ENCODE measurements at regions not wholly inside any gene's neighbourhood (a gene's known extent, or its start where the extent isn't known, plus 50 kb on each side); places are given as distances from the start of the nearest gene placed in this dataset.
"Not testable (repeated sequence)": the region's sequence is repeated elsewhere in the genome, so short reads cannot be mapped to it uniquely, and the experiment has no call there.

GRCh38 chr5:165031371-165031770 lies 1526.0 kb downstream of the MAT2B start:
- no peak overlapping the region for H3K4me3 ChIP-seq (ENCODE audit: low read length in 2 of 2)
- no peaks in the 10 kb centered on the region for H3K36me3 ChIP-seq (ENCODE audit: control insufficient read depth in 2 of 2, insufficient read depth in 2 of 2, low read length in 2 of 2)
- H3K9ac ChIP-seq (ENCODE audit: low read length in 2 of 2), result no peak overlapping the region
- H3K9me3 ChIP-seq (ENCODE audit: control insufficient read depth in 2 of 2, low read length in 2 of 2), result no peaks in the 10 kb centered on the region
- H3K27me3 ChIP-seq (ENCODE audit: control insufficient read depth in 1 of 2, insufficient read depth in 2 of 2, low read length in 2 of 2), result no peaks in the 10 kb centered on the region
- no peaks in the 10 kb centered on the region for H3K4me1 ChIP-seq (ENCODE audit: control insufficient read depth, insufficient read depth, low read length)
- H3K27ac ChIP-seq (ENCODE audit: low read length), result no peak overlapping the region

DNA sequence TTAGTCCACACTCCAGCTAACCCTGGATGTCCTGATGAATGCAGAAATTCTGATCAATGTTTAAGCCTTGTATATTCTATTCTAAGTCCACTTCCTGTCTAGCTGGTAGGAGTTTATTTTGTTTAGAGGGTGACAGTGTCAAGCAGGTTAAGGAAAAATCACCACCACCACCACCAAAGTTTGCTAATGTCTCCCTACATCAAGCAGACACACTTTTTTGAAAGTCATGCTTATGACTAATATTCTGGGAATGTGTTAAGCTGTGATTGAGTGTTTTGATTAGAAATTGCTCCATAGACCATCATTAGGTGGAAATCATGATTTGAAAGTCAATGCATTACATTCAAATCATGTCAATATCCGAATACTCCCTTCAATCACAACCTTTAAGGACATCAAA lies 1530.1 kb downstream of the MAT2B start:
- H3K36me3 ChIP-seq (ENCODE audit: control insufficient read depth in 2 of 2, insufficient read depth in 2 of 2, low read length in 2 of 2), result no peaks in the 10 kb centered on the region
- no peak overlapping the region for H3K4me3 ChIP-seq (ENCODE audit: low read length in 2 of 2)
- no peak overlapping the region for H3K9ac ChIP-seq (ENCODE audit: low read length in 2 of 2)
- no peaks in the 10 kb centered on the region for H3K27me3 ChIP-seq (ENCODE audit: control insufficient read depth in 1 of 2, insufficient read depth in 2 of 2, low read length in 2 of 2)
- H3K4me1 ChIP-seq (ENCODE audit: control insufficient read depth, insufficient read depth, low read length), result no peaks in the 10 kb centered on the region
- peaks cover 0 to 3% of the 10 kb centered on the region in 2 donors for H3K9me3 ChIP-seq (ENCODE audit: control insufficient read depth in 2 of 2, low read length in 2 of 2)
- no peak overlapping the region for H3K27ac ChIP-seq (ENCODE audit: low read length)

- H3K36me3 ChIP-seq (ENCODE audit: control insufficient read depth in 2 of 2, insufficient read depth in 2 of 2, low read length in 2 of 2), result no peaks in the 10 kb centered on the region
- H3K9me3 ChIP-seq (ENCODE audit: control insufficient read depth in 2 of 2, low read length in 2 of 2), result peaks cover 0 to 3% of the 10 kb centered on the region in 2 donors
- H3K4me1 ChIP-seq (ENCODE audit: control insufficient read depth, insufficient read depth, low read length), result no peaks in the 10 kb centered on the region
- no peak overlapping the region for H3K4me3 ChIP-seq (ENCODE audit: low read length in 2 of 2)
- H3K27me3 ChIP-seq (ENCODE audit: control insufficient read depth in 1 of 2, insufficient read depth in 2 of 2, low read length in 2 of 2), result no peaks in the 10 kb centered on the region
- no peak overlapping the region for H3K9ac ChIP-seq (ENCODE audit: low read length in 2 of 2)
- H3K27ac ChIP-seq (ENCODE audit: low read length), result no peak overlapping the region
Observed at GRCh38 chr5:165039748-165040147, 1534.3 kb downstream of the MAT2B start.

GRCh38 chr5:165045941-165046340 lies 1540.5 kb downstream of the MAT2B start:
- H3K4me1 ChIP-seq (ENCODE audit: control insufficient read depth, insufficient read depth, low read length); H3K36me3 ChIP-seq (ENCODE audit: control insufficient read depth in 2 of 2, insufficient read depth in 2 of 2, low read length in 2 of 2); H3K9me3 ChIP-seq (ENCODE audit: control insufficient read depth in 2 of 2, low read length in 2 of 2); H3K27me3 ChIP-seq (ENCODE audit: control insufficient read depth in 1 of 2, insufficient read depth in 2 of 2, low read length in 2 of 2); H3K4me3 ChIP-seq (ENCODE audit: low read length in 2 of 2); H3K9ac ChIP-seq (ENCODE audit: low read length in 2 of 2); H3K27ac ChIP-seq (ENCODE audit: low read length): not testable (repeated sequence)

GRCh38 chr5:165055476-165055875 lies 1550.1 kb downstream of the MAT2B start:
- H3K4me3 ChIP-seq (ENCODE audit: low read length in 2 of 2), result no peak overlapping the region
- no peaks in the 10 kb centered on the region for H3K4me1 ChIP-seq (ENCODE audit: control insufficient read depth, insufficient read depth, low read length)
- H3K36me3 ChIP-seq (ENCODE audit: control insufficient read depth in 2 of 2, insufficient read depth in 2 of 2, low read length in 2 of 2), result no peaks in the 10 kb centered on the region
- no peaks in the 10 kb centered on the region for H3K27me3 ChIP-seq (ENCODE audit: control insufficient read depth in 1 of 2, insufficient read depth in 2 of 2, low read length in 2 of 2)
- H3K27ac ChIP-seq (ENCODE audit: low read length), result no peak overlapping the region
- H3K9me3 ChIP-seq (ENCODE audit: control insufficient read depth in 2 of 2, low read length in 2 of 2), result no peaks in the 10 kb centered on the region
- no peak overlapping the region for H3K9ac ChIP-seq (ENCODE audit: low read length in 2 of 2)

DNA sequence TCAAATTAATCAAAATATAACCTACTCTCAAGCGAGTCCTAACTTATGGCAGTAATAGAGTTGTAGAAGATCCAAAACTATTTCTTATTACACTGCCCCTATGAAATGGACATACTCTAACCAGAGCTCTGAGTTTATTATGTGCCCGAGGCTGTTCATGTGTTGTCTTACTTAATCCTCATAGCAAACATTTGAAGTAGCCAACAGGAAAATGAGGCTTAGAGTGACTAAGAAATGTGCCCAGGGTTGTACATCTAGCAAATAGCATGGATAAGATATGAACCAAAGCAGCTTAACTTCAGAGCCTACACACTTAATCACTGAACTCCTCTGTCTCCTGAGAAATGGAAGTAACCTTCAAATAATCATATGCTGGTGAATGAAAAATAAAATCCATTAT lies 1551.7 kb downstream of the MAT2B start:
- Histone ChIP-seq H3K4me3 (ENCODE audit: low read length in 2 of 2) (no peak overlapping the region), H3K9me3 (ENCODE audit: control insufficient read depth in 2 of 2, low read length in 2 of 2) (no peaks in the 10 kb centered on the region), H3K9ac (ENCODE audit: low read length in 2 of 2) (no peak overlapping the region), H3K36me3 (ENCODE audit: control insufficient read depth in 2 of 2, insufficient read depth in 2 of 2, low read length in 2 of 2) (no peaks in the 10 kb centered on the region), H3K27ac (ENCODE audit: low read length) (no peak overlapping the region), H3K4me1 (ENCODE audit: control insufficient read depth, insufficient read depth, low read length) (no peaks in the 10 kb centered on the region), H3K27me3 (ENCODE audit: control insufficient read depth in 1 of 2, insufficient read depth in 2 of 2, low read length in 2 of 2) (no peaks in the 10 kb centered on the region)

- H3K9me3 ChIP-seq (ENCODE audit: control insufficient read depth in 2 of 2, low read length in 2 of 2), result peaks cover 0 to 2% of the 10 kb centered on the region in 2 donors
- H3K9ac ChIP-seq (ENCODE audit: low read length in 2 of 2), result no peak overlapping the region
- no peaks in the 10 kb centered on the region for H3K27me3 ChIP-seq (ENCODE audit: control insufficient read depth in 1 of 2, insufficient read depth in 2 of 2, low read length in 2 of 2)
- no peak overlapping the region for H3K27ac ChIP-seq (ENCODE audit: low read length)
- no peaks in the 10 kb centered on the region for H3K36me3 ChIP-seq (ENCODE audit: control insufficient read depth in 2 of 2, insufficient read depth in 2 of 2, low read length in 2 of 2)
- H3K4me3 ChIP-seq (ENCODE audit: low read length in 2 of 2), result no peak overlapping the region
- no peaks in the 10 kb centered on the region for H3K4me1 ChIP-seq (ENCODE audit: control insufficient read depth, insufficient read depth, low read length)
Observed at GRCh38 chr5:165066751-165067385, 1561.4 kb downstream of the MAT2B start.

GRCh38 chr5:165076686-165077085 lies 1571.3 kb downstream of the MAT2B start:
- Histone ChIP-seq H3K27me3 (ENCODE audit: control insufficient read depth in 1 of 2, insufficient read depth in 2 of 2, low read length in 2 of 2) (no peaks in the 10 kb centered on the region), H3K36me3 (ENCODE audit: control insufficient read depth in 2 of 2, insufficient read depth in 2 of 2, low read length in 2 of 2) (no peaks in the 10 kb centered on the region), H3K4me1 (ENCODE audit: control insufficient read depth, insufficient read depth, low read length) (no peaks in the 10 kb centered on the region), H3K27ac (ENCODE audit: low read length) (no peak overlapping the region), H3K4me3 (ENCODE audit: low read length in 2 of 2) (no peak overlapping the region), H3K9ac (ENCODE audit: low read length in 2 of 2) (no peak overlapping the region), H3K9me3 (ENCODE audit: control insufficient read depth in 2 of 2, low read length in 2 of 2) (no peaks in the 10 kb centered on the region)

GRCh38 chr5:165079389-165079788 lies 1574.0 kb downstream of the MAT2B start:
- Histone ChIP-seq H3K4me1 (ENCODE audit: control insufficient read depth, insufficient read depth, low read length) (no peaks in the 10 kb centered on the region), H3K36me3 (ENCODE audit: control insufficient read depth in 2 of 2, insufficient read depth in 2 of 2, low read length in 2 of 2) (no peaks in the 10 kb centered on the region), H3K27ac (ENCODE audit: low read length) (no peak overlapping the region), H3K4me3 (ENCODE audit: low read length in 2 of 2) (no peak overlapping the region), H3K9me3 (ENCODE audit: control insufficient read depth in 2 of 2, low read length in 2 of 2) (no peaks in the 10 kb centered on the region), H3K27me3 (ENCODE audit: control insufficient read depth in 1 of 2, insufficient read depth in 2 of 2, low read length in 2 of 2) (no peaks in the 10 kb centered on the region), H3K9ac (ENCODE audit: low read length in 2 of 2) (no peak overlapping the region)

GRCh38 chr5:165083394-165083793 lies 1578.0 kb downstream of the MAT2B start:
- H3K4me1 ChIP-seq (ENCODE audit: control insufficient read depth, insufficient read depth, low read length), result no peaks in the 10 kb centered on the region
- no peaks in the 10 kb centered on the region for H3K9me3 ChIP-seq (ENCODE audit: control insufficient read depth in 2 of 2, low read length in 2 of 2)
- H3K36me3 ChIP-seq (ENCODE audit: control insufficient read depth in 2 of 2, insufficient read depth in 2 of 2, low read length in 2 of 2), result no peaks in the 10 kb centered on the region
- no peaks in the 10 kb centered on the region for H3K27me3 ChIP-seq (ENCODE audit: control insufficient read depth in 1 of 2, insufficient read depth in 2 of 2, low read length in 2 of 2)
- H3K27ac ChIP-seq (ENCODE audit: low read length), result no peak overlapping the region
- no peak overlapping the region for H3K9ac ChIP-seq (ENCODE audit: low read length in 2 of 2)
- no peak overlapping the region for H3K4me3 ChIP-seq (ENCODE audit: low read length in 2 of 2)

DNA sequence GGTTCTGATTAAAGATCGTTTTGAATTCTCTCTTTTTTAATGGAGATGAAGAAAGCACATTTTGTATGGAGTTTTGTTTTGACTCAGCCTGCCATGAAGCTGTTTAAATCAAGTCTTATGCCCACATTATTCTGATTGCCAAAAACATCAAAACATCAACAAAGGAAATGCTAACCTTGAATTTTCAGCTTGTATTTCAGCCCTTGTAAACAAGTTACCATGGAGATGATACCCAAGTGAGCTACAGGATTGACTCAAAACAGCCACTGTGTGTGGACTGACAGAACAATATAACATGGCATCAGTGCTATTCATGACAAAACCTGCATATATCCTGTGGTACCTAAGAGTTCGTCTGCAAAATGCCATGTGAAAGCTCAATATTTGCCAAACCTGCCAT lies 1581.0 kb downstream of the MAT2B start:
- Histone ChIP-seq H3K4me3 (ENCODE audit: low read length in 2 of 2) (no peak overlapping the region), H3K27ac (ENCODE audit: low read length) (no peak overlapping the region), H3K9me3 (ENCODE audit: control insufficient read depth in 2 of 2, low read length in 2 of 2) (no peaks in the 10 kb centered on the region), H3K9ac (ENCODE audit: low read length in 2 of 2) (no peak overlapping the region), H3K27me3 (ENCODE audit: control insufficient read depth in 1 of 2, insufficient read depth in 2 of 2, low read length in 2 of 2) (no peaks in the 10 kb centered on the region), H3K4me1 (ENCODE audit: control insufficient read depth, insufficient read depth, low read length) (no peaks in the 10 kb centered on the region), H3K36me3 (ENCODE audit: control insufficient read depth in 2 of 2, insufficient read depth in 2 of 2, low read length in 2 of 2) (no peaks in the 10 kb centered on the region)

Data from stomach smooth muscle (tissue), 2 donors.